H9 (cell line): ENCODE measurements at regions not wholly inside any gene's neighbourhood (a gene's known extent, or its start where the extent isn't known, plus 50 kb on each side); places are given as distances from the start of the nearest gene placed in this dataset.

ENCODE experiments used
- DNase-seq: peaks from one replicate; pipeline ENCODE4 v3.0.0-alpha.2; 2017
- H2AFZ ChIP-seq: one replicate; pipeline ENCODE4 v1.6.1; 2013; ENCODE audit warnings: mild to moderate bottlenecking, low read length, control low read depth, moderate library complexity
- H2AK5ac ChIP-seq: 2 replicates; pipeline ENCODE4 v1.6.1; 2013; ENCODE audit warnings: low read length, control low read depth, mixed read lengths; ENCODE audit not compliant: insufficient read length
- H2BK120ac ChIP-seq: one replicate; pipeline ENCODE4 v1.6.1; 2013; ENCODE audit warnings: low read depth, mild to moderate bottlenecking, low read length, control low read depth, inconsistent platforms; ENCODE audit not compliant: poor library complexity, severe bottlenecking
- H2BK12ac ChIP-seq: 2 replicates; pipeline ENCODE4 v1.6.1; 2013; ENCODE audit warnings: low read length, control low read depth, mixed read lengths, low read depth; ENCODE audit not compliant: insufficient read length
- H2BK15ac ChIP-seq: 2 replicates; pipeline ENCODE4 v1.6.1; 2013; ENCODE audit warnings: low read depth, low read length, control low read depth
- H2BK20ac ChIP-seq: one replicate; pipeline ENCODE4 v1.6.1; 2013; ENCODE audit warnings: low read depth, mild to moderate bottlenecking, low read length, control low read depth, inconsistent platforms; ENCODE audit not compliant: poor library complexity, severe bottlenecking
- H2BK5ac ChIP-seq: 2 replicates; pipeline ENCODE4 v1.6.1; 2013; ENCODE audit warnings: low read length, control low read depth, mixed read lengths; ENCODE audit not compliant: insufficient read length
- H3K14ac ChIP-seq: 2 replicates; pipeline ENCODE4 v1.6.1; 2013; ENCODE audit warnings: low read length, control low read depth; ENCODE audit not compliant: insufficient read depth
- H3K18ac ChIP-seq: 2 replicates; pipeline ENCODE4 v1.6.1; 2013; ENCODE audit warnings: low read depth, mild to moderate bottlenecking, mixed read lengths, low read length, control low read depth; ENCODE audit not compliant: insufficient read length
- H3K23ac ChIP-seq: 2 replicates; pipeline ENCODE4 v1.6.1; 2013; ENCODE audit warnings: low read length, control low read depth, mixed read lengths, low read depth; ENCODE audit not compliant: insufficient read length
- H3K23me2 ChIP-seq: 2 replicates; pipeline ENCODE4 v1.6.1; 2013; ENCODE audit warnings: low read depth, mild to moderate bottlenecking, mixed read lengths, low read length, control low read depth; ENCODE audit not compliant: insufficient read length, poor library complexity, severe bottlenecking
- H3K27ac ChIP-seq: 2 replicates; pipeline ENCODE4 v1.5.1; 2013; ENCODE audit warnings: low read length, control low read depth, mixed read lengths, low read depth; ENCODE audit not compliant: insufficient read length
- H3K27me3 ChIP-seq: 2 replicates; pipeline ENCODE4 v1.6.1; 2013; ENCODE audit warnings: low read length, control low read depth, inconsistent platforms; ENCODE audit not compliant: insufficient read depth
- H3K4ac ChIP-seq: 2 replicates; pipeline ENCODE4 v1.6.1; 2013; ENCODE audit warnings: low read depth, mild to moderate bottlenecking, control low read depth, inconsistent platforms, low read length, moderate library complexity
- H3K4me1 ChIP-seq: 2 replicates; pipeline ENCODE4 v1.6.1; 2013; ENCODE audit warnings: low read length, control low read depth, inconsistent platforms; ENCODE audit not compliant: insufficient read depth
- H3K4me2 ChIP-seq: 2 replicates; pipeline ENCODE4 v1.6.1; 2013; ENCODE audit warnings: low read length, control low read depth, mixed read lengths; ENCODE audit not compliant: insufficient read length, insufficient read depth
- H3K56ac ChIP-seq: 2 replicates; pipeline ENCODE4 v1.6.1; 2013; ENCODE audit warnings: low read depth, mild to moderate bottlenecking, mixed read lengths, low read length, control low read depth; ENCODE audit not compliant: insufficient read length
- H3K79me1 ChIP-seq: 2 replicates; pipeline ENCODE4 v1.6.1; 2013; ENCODE audit warnings: low read depth, mild to moderate bottlenecking, moderate library complexity, low read length, control low read depth, inconsistent platforms; ENCODE audit not compliant: insufficient read depth, poor library complexity, severe bottlenecking
- H3K79me2 ChIP-seq: 2 replicates; pipeline ENCODE4 v1.6.1; 2013; ENCODE audit warnings: low read length, control low read depth, inconsistent platforms; ENCODE audit not compliant: insufficient read depth
- H3K9ac ChIP-seq: 2 replicates; pipeline ENCODE4 v1.6.1; 2013; ENCODE audit warnings: low read length, control low read depth, mixed read lengths; ENCODE audit not compliant: insufficient read length; ENCODE audit errors: extremely low read depth
- H3K9me3 ChIP-seq: one replicate; pipeline ENCODE4 v1.6.1; 2013; ENCODE audit warnings: low read depth, low read length, inconsistent platforms; ENCODE audit not compliant: control insufficient read depth
- H3T11ph ChIP-seq: one replicate; pipeline ENCODE4 v1.6.1; 2013; ENCODE audit warnings: mild to moderate bottlenecking, low read length, control low read depth, inconsistent platforms
- H4K20me1 ChIP-seq: one replicate; pipeline ENCODE4 v1.6.1; 2013; ENCODE audit not compliant: control insufficient read depth, insufficient read length, insufficient read depth
- H4K5ac ChIP-seq: 2 replicates; pipeline ENCODE4 v1.6.1; 2013; ENCODE audit warnings: low read depth, mild to moderate bottlenecking, mixed read lengths, low read length, control low read depth; ENCODE audit not compliant: insufficient read length
- H4K8ac ChIP-seq: replicated peaks from 2 replicates; pipeline ENCODE4 v1.6.1; 2013; ENCODE audit warnings: low read length, control low read depth, mixed read lengths, low read depth; ENCODE audit not compliant: insufficient read length
- H4K91ac ChIP-seq: 2 replicates; pipeline ENCODE4 v1.6.1; 2013; ENCODE audit warnings: low read depth, mild to moderate bottlenecking, moderate library complexity, mixed read lengths, low read length, control low read depth; ENCODE audit not compliant: insufficient read length
- H3K27ac Mint-ChIP-seq, 3 experiments: 2 replicates in 2 of 3; 3 replicates in 1 of 3; pipeline ENCODE4 v1.8.0; 2020 to 2021; ENCODE audit warnings: mixed read lengths in 3 of 3, mild to moderate bottlenecking in 1 of 3, moderate library complexity in 1 of 3
- H3K27me3 Mint-ChIP-seq: 2 replicates; pipeline ENCODE4 v1.8.0; 2021; ENCODE audit warnings: low read depth, mild to moderate bottlenecking, moderate library complexity, mixed read lengths
- H3K36me3 Mint-ChIP-seq, 3 experiments: 2 replicates in 2 of 3; 3 replicates in 1 of 3; pipeline ENCODE4 v1.8.0; 2020 to 2021; ENCODE audit warnings: low read depth in 3 of 3, mixed read lengths in 3 of 3; ENCODE audit not compliant: insufficient read depth in 1 of 3
- H3K4me1 Mint-ChIP-seq, 2 experiments: 2 replicates each; pipeline ENCODE4 v1.8.0; 2020; ENCODE audit warnings: mixed read lengths in 2 of 2
- H3K4me3 Mint-ChIP-seq, 2 experiments: 2 replicates in 1 of 2; 3 replicates in 1 of 2; pipeline ENCODE4 v1.8.0; 2020 to 2021; ENCODE audit warnings: mild to moderate bottlenecking in 2 of 2, mixed read lengths in 2 of 2, moderate library complexity in 1 of 2
- H3K9me3 Mint-ChIP-seq, 2 experiments: 2 replicates in 1 of 2; 3 replicates in 1 of 2; pipeline ENCODE4 v1.8.0; 2020; ENCODE audit warnings: mild to moderate bottlenecking in 2 of 2, mixed read lengths in 2 of 2, moderate library complexity in 1 of 2
- WGBS: extraction: QIAGEN DNeasy Blood & Tissue Kit; methylation state at CpG from one replicate; pipeline ENCODE4 v1.1.7; 2013; ENCODE audit warnings: missing lambda C conversion rate, low lambda C conversion rate, mixed read lengths; ENCODE audit not compliant: insufficient read length; ENCODE audit errors: extremely low coverage; 5-methylcytosine and 5-hydroxymethylcytosine counted together
- TF ChIP-seq, protein P1 (sequence below): fragments of 200-600 bp; sonication (generic); conservative IDR thresholded peaks from 3 replicates; pipeline ENCODE4 v1.8.0; 2021; ENCODE audit warnings: antibody characterized with exemption, mild to moderate bottlenecking

GRCh38 chr10:88076027-88076880 is 212.8 kb downstream of the PTEN start:
- TF ChIP-seq, protein P1, sequence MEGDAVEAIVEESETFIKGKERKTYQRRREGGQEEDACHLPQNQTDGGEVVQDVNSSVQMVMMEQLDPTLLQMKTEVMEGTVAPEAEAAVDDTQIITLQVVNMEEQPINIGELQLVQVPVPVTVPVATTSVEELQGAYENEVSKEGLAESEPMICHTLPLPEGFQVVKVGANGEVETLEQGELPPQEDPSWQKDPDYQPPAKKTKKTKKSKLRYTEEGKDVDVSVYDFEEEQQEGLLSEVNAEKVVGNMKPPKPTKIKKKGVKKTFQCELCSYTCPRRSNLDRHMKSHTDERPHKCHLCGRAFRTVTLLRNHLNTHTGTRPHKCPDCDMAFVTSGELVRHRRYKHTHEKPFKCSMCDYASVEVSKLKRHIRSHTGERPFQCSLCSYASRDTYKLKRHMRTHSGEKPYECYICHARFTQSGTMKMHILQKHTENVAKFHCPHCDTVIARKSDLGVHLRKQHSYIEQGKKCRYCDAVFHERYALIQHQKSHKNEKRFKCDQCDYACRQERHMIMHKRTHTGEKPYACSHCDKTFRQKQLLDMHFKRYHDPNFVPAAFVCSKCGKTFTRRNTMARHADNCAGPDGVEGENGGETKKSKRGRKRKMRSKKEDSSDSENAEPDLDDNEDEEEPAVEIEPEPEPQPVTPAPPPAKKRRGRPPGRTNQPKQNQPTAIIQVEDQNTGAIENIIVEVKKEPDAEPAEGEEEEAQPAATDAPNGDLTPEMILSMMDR: no peak
- Histone ChIP-seq H3K23me2 (no peaks in the 10 kb centered on the region), H3K14ac (no peak overlapping the region), H3T11ph (no peak overlapping the region), H3K4ac (no peak overlapping the region), H4K91ac (no peak overlapping the region), H2BK5ac (no peak overlapping the region), H3K9ac (no peak overlapping the region), H2AK5ac (no peak overlapping the region), H3K56ac (no peak overlapping the region), H2BK20ac (no peak overlapping the region), H2BK120ac (no peak overlapping the region), H4K20me1 (no peaks in the 10 kb centered on the region), H2AFZ (no peak overlapping the region), H3K27me3 (no peaks in the 10 kb centered on the region), H3K79me1 (no peaks in the 10 kb centered on the region), H3K4me1 (no peaks in the 10 kb centered on the region; the same call in 1 of the 2 replicates), H4K5ac (no peak overlapping the region), H3K27ac (no peak overlapping the region), H4K8ac (no peak overlapping the region), H3K79me2 (no peaks in the 10 kb centered on the region), H3K9me3 (no peaks in the 10 kb centered on the region), H3K4me2 (no peak overlapping the region), H2BK12ac (no peak overlapping the region), H3K18ac (no peak overlapping the region), H2BK15ac (no peak overlapping the region), H3K23ac (no peak overlapping the region)
- H3K4me3 Mint-ChIP-seq: no peak overlapping the region
- H3K4me1 Mint-ChIP-seq: peaks cover 5 to 6% of the 10 kb centered on the region in 2 experiments; a peak in 3 of 4 replicates
- no peaks in the 10 kb centered on the region for H3K27me3 Mint-ChIP-seq
- H3K9me3 Mint-ChIP-seq: no peaks in the 10 kb centered on the region
- no peak for DNase-seq
- WGBS: no CpG with 5 or more reads among the region's 10 CpGs
- no peak overlapping the region; a peak in 1 of 7 replicates for H3K27ac Mint-ChIP-seq
- H3K36me3 Mint-ChIP-seq: no peaks in the 10 kb centered on the region
